Skeletal muscle satellite cell (primary cell): ENCODE measurements at regions not wholly inside any gene's neighbourhood (a gene's known extent, or its start where the extent isn't known, plus 50 kb on each side); places are given as distances from the start of the nearest gene placed in this dataset.

Source experiments
- H3K27me3 ChIP-seq: 2 replicates; pipeline ENCODE4 v1.7.0; 2013; ENCODE audit warnings: low read length; ENCODE audit not compliant: control insufficient read depth, insufficient read depth
- H3K36me3 ChIP-seq: 2 replicates; pipeline ENCODE4 v1.7.0; 2013; ENCODE audit warnings: mild to moderate bottlenecking, control low read depth, low read length; ENCODE audit not compliant: insufficient read depth
- H3K4me1 ChIP-seq: 2 replicates; pipeline ENCODE4 v1.7.0; 2013; ENCODE audit warnings: low read length; ENCODE audit not compliant: control insufficient read depth, insufficient read depth
- H3K4me2 ChIP-seq: 2 replicates; pipeline ENCODE4 v1.7.0; 2013; ENCODE audit warnings: mild to moderate bottlenecking, low read length
- H3K4me3 ChIP-seq: 2 replicates; pipeline ENCODE4 v1.7.0; 2013; ENCODE audit warnings: low read length
- H3K9ac ChIP-seq: 2 replicates; pipeline ENCODE4 v1.7.0; 2013; ENCODE audit warnings: mild to moderate bottlenecking, low read depth, low read length, moderate library complexity
- H3K9me3 ChIP-seq: replicated peaks from 2 replicates; pipeline ENCODE4 v1.7.0; 2013; ENCODE audit warnings: mild to moderate bottlenecking, control low read depth, low read length

- no peaks in the 10 kb centered on the region for H3K4me1 ChIP-seq
- peak overlapping the region; percentile 72 for H3K4me2 ChIP-seq
- no peaks in the 10 kb centered on the region for H3K27me3 ChIP-seq
- H3K4me3 ChIP-seq: no peak overlapping the region
- no peak overlapping the region for H3K9ac ChIP-seq
- H3K36me3 ChIP-seq: no peaks in the 10 kb centered on the region
- no peaks in the 10 kb centered on the region for H3K9me3 ChIP-seq
These were observed 340.3 kb upstream of the CD180 start for GRCh38 chr5:67536866-67537265.

- no peaks in the 10 kb centered on the region for H3K27me3 ChIP-seq
- no peak overlapping the region for H3K4me3 ChIP-seq
- no peak overlapping the region for H3K9ac ChIP-seq
- H3K4me2 ChIP-seq: no peak overlapping the region
- no peaks in the 10 kb centered on the region for H3K4me1 ChIP-seq
- no peaks in the 10 kb centered on the region for H3K36me3 ChIP-seq
- no peaks in the 10 kb centered on the region for H3K9me3 ChIP-seq
These were observed 334.1 kb upstream of the CD180 start for GRCh38 chr5:67530609-67531255.

- Histone ChIP-seq H3K4me3 (no peak overlapping the region), H3K27me3 (no peaks in the 10 kb centered on the region), H3K9ac (no peak overlapping the region), H3K36me3 (no peaks in the 10 kb centered on the region), H3K9me3 (no peaks in the 10 kb centered on the region), H3K4me1 (no peaks in the 10 kb centered on the region), H3K4me2 (no peak overlapping the region)
These were observed 332.4 kb upstream of the CD180 start for GRCh38 chr5:67528953-67529352.

- Histone ChIP-seq H3K4me3 (no peak overlapping the region), H3K27me3 (no peaks in the 10 kb centered on the region), H3K4me2 (no peak overlapping the region), H3K9ac (no peak overlapping the region), H3K36me3 (no peaks in the 10 kb centered on the region), H3K9me3 (no peaks in the 10 kb centered on the region), H3K4me1 (peaks cover 3% of the 10 kb centered on the region)
These were observed 330.2 kb upstream of the CD180 start for GRCh38 chr5:67526793-67527192.

GRCh38 chr5:67520161-67520908 is 323.7 kb upstream of the CD180 start:
- H3K4me2 ChIP-seq: no peak overlapping the region

GRCh38 chr5:67518227-67518626 is 321.6 kb upstream of the CD180 start:
- Histone ChIP-seq H3K9ac (no peak overlapping the region), H3K4me2 (no peak overlapping the region), H3K36me3 (no peaks in the 10 kb centered on the region), H3K9me3 (no peaks in the 10 kb centered on the region), H3K27me3 (no peaks in the 10 kb centered on the region), H3K4me1 (peaks cover 18% of the 10 kb centered on the region), H3K4me3 (no peak overlapping the region)

More at GRCh38 chr5:67520161-67520908, 323.7 kb upstream of the CD180 start:
- Histone ChIP-seq H3K9me3 (no peaks in the 10 kb centered on the region), H3K4me3 (no peak overlapping the region), H3K9ac (no peak overlapping the region), H3K36me3 (no peaks in the 10 kb centered on the region), H3K27me3 (no peaks in the 10 kb centered on the region), H3K4me1 (peaks cover 18% of the 10 kb centered on the region)

GRCh38 chr5:67516948-67517565 is 320.5 kb upstream of the CD180 start:
- Histone ChIP-seq H3K4me2 (peak overlapping the region; percentile 61), H3K9me3 (no peaks in the 10 kb centered on the region), H3K27me3 (no peaks in the 10 kb centered on the region), H3K4me1 (peaks cover 17% of the 10 kb centered on the region), H3K9ac (no peak overlapping the region), H3K4me3 (no peak overlapping the region), H3K36me3 (no peaks in the 10 kb centered on the region)

- peaks cover 14% of the 10 kb centered on the region for H3K4me1 ChIP-seq
- no peaks in the 10 kb centered on the region for H3K9me3 ChIP-seq
- no peaks in the 10 kb centered on the region for H3K27me3 ChIP-seq
- H3K36me3 ChIP-seq: no peaks in the 10 kb centered on the region
- H3K4me3 ChIP-seq: no peak overlapping the region
- no peak overlapping the region for H3K9ac ChIP-seq
- no peak overlapping the region for H3K4me2 ChIP-seq
These were observed 319.2 kb upstream of the CD180 start for GRCh38 chr5:67515762-67516161.

- H3K4me3 ChIP-seq: no peak overlapping the region
- H3K4me2 ChIP-seq: no peak overlapping the region
- H3K36me3 ChIP-seq: no peaks in the 10 kb centered on the region
- peaks cover 14% of the 10 kb centered on the region for H3K4me1 ChIP-seq
- no peak overlapping the region for H3K9ac ChIP-seq
- H3K27me3 ChIP-seq: no peaks in the 10 kb centered on the region
- H3K9me3 ChIP-seq: no peaks in the 10 kb centered on the region
These were observed 318.6 kb upstream of the CD180 start for GRCh38 chr5:67515020-67515689.

- H3K9me3 ChIP-seq: no peaks in the 10 kb centered on the region
- peaks cover 14% of the 10 kb centered on the region for H3K4me1 ChIP-seq
- H3K36me3 ChIP-seq: no peaks in the 10 kb centered on the region
- H3K9ac ChIP-seq: no peak overlapping the region
- H3K27me3 ChIP-seq: no peaks in the 10 kb centered on the region
- no peak overlapping the region for H3K4me3 ChIP-seq
- no peak overlapping the region for H3K4me2 ChIP-seq
These were observed 316.2 kb upstream of the CD180 start for GRCh38 chr5:67512758-67513157.

- Histone ChIP-seq H3K27me3 (no peaks in the 10 kb centered on the region), H3K4me3 (no peak overlapping the region), H3K9ac (no peak overlapping the region), H3K36me3 (no peaks in the 10 kb centered on the region), H3K4me2 (no peak overlapping the region), H3K4me1 (peaks cover 8% of the 10 kb centered on the region), H3K9me3 (no peaks in the 10 kb centered on the region)
These were observed 315.3 kb upstream of the CD180 start for GRCh38 chr5:67511911-67512310.
